Testis (tissue), 2 donors: ENCODE measurements at regions not wholly inside any gene's neighbourhood (a gene's known extent, or its start where the extent isn't known, plus 50 kb on each side); places are given as distances from the start of the nearest gene placed in this dataset.

ENCODE experiments used
- POLR2A ChIP-seq: fragments of 450-650 bp; IDR thresholded peaks from one replicate; pipeline ENCODE4 v1.6.1; 2017; ENCODE audit warnings: antibody characterized with exemption, mild to moderate bottlenecking, moderate library complexity
- TF ChIP-seq, protein P1 (sequence below), 3 experiments: fragments of 450-650 bp in 2 of 3; fragments of 200-600 bp in 1 of 3; sonication (generic) in 1 of 3; IDR thresholded peaks; one replicate each; pipeline ENCODE4 v1.5.1; 2016 to 2019; ENCODE audit warnings: antibody characterized with exemption in 3 of 3, mild to moderate bottlenecking in 2 of 3, moderate library complexity in 1 of 3

DNA sequence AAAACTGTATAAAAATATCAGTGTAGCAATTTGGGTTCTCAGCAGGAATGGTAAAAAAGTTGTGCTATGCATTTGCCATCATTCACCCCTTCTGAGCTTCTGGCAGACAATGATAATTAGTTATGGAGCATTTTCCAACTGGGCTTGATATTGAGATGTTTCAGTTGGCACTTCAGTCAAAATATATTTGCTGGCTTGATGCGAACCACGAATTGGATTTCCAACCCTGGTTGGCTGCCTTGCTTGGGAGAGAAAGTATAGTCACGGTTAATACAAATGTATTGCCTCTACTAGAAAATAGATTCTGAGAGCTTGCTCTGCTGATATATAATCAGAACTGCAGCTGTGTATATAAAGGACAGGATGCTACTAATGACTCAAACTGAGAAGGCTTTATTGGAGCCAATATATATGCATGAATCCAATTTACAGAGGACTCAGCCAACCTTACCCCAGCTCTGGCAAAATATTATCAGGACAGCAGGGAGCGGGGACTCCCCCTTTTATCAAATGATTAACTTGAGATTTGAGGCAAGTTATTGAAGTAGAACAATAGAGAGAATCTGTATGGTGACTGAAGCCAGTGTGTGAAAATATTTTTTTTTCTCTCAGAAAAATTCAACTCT lies 219.8 kb upstream of the SMIM30 start:
- TF ChIP-seq, protein P1, sequence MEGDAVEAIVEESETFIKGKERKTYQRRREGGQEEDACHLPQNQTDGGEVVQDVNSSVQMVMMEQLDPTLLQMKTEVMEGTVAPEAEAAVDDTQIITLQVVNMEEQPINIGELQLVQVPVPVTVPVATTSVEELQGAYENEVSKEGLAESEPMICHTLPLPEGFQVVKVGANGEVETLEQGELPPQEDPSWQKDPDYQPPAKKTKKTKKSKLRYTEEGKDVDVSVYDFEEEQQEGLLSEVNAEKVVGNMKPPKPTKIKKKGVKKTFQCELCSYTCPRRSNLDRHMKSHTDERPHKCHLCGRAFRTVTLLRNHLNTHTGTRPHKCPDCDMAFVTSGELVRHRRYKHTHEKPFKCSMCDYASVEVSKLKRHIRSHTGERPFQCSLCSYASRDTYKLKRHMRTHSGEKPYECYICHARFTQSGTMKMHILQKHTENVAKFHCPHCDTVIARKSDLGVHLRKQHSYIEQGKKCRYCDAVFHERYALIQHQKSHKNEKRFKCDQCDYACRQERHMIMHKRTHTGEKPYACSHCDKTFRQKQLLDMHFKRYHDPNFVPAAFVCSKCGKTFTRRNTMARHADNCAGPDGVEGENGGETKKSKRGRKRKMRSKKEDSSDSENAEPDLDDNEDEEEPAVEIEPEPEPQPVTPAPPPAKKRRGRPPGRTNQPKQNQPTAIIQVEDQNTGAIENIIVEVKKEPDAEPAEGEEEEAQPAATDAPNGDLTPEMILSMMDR (IDR thresholded peaks at IDR 0.05) = no peak
- TF ChIP-seq POLR2A = no peak
